ENCODE measurements at regions not wholly inside any gene's neighbourhood (a gene's known extent, or its start where the extent isn't known, plus 50 kb on each side); places are given as distances from the start of the nearest gene placed in this dataset.
"Not testable (repeated sequence)": the region's sequence is repeated elsewhere in the genome, so short reads cannot be mapped to it uniquely, and the experiment has no call there.

GRCh38 chr4:141346144-141346543 is 125.4 kb downstream of the ZNF330 start:
- DNase-seq, result peak; percentile 31

- DNase-seq, result no peak
Measured at GRCh38 chr4:141347684-141348083, 127.0 kb downstream of the ZNF330 start.

- DNase-seq, result peak; percentile 9
Measured at GRCh38 chr4:141348125-141348524, 127.4 kb downstream of the ZNF330 start.

- no peak for DNase-seq
Measured at GRCh38 chr4:141348573-141348972, 127.9 kb downstream of the ZNF330 start.

GRCh38 chr4:141349236-141349635 is 128.5 kb downstream of the ZNF330 start:
- DNase-seq, result no peak

GRCh38 chr4:141350122-141350905 is 129.6 kb downstream of the ZNF330 start:
- peak; percentile 73 for DNase-seq

GRCh38 chr4:141352331-141352730 is 131.6 kb downstream of the ZNF330 start:
- no peak for DNase-seq

GRCh38 chr4:141352909-141353525 is 132.3 kb downstream of the ZNF330 start:
- DNase-seq, result no peak

GRCh38 chr4:141356321-141356962 is 135.7 kb downstream of the ZNF330 start:
- no peak for DNase-seq

- no peak for DNase-seq
Measured at GRCh38 chr4:141356963-141357335, 136.3 kb downstream of the ZNF330 start.

GRCh38 chr4:141368241-141368640 is 147.5 kb downstream of the ZNF330 start:
- not testable (repeated sequence) for DNase-seq

- no peak for DNase-seq
Measured at GRCh38 chr4:141371206-141371605, 150.5 kb downstream of the ZNF330 start.

GRCh38 chr4:141375855-141376254 is 155.2 kb downstream of the ZNF330 start:
- peak; percentile 61 for DNase-seq

- DNase-seq, result no peak
Measured at GRCh38 chr4:141376769-141377168, 156.1 kb downstream of the ZNF330 start.

- no peak for DNase-seq
Measured at GRCh38 chr4:141387299-141387698, 166.6 kb downstream of the ZNF330 start.

- DNase-seq, result no peak
Measured at GRCh38 chr4:141388481-141388880, 167.8 kb downstream of the ZNF330 start.

GRCh38 chr4:141389649-141390048 is 169.0 kb downstream of the ZNF330 start:
- DNase-seq, result no peak

- no peak for DNase-seq
Measured at GRCh38 chr4:141390571-141390970, 169.9 kb downstream of the ZNF330 start.

- DNase-seq, result peak; percentile 46
Measured at GRCh38 chr4:141391293-141391692, 170.6 kb downstream of the ZNF330 start.

GRCh38 chr4:141391771-141392170 is 171.1 kb downstream of the ZNF330 start:
- DNase-seq, result peak; percentile 61

- DNase-seq, result no peak
Measured at GRCh38 chr4:141395246-141395830, 174.6 kb downstream of the ZNF330 start.

GRCh38 chr4:141395919-141396318 is 175.2 kb downstream of the ZNF330 start:
- no peak for DNase-seq

GRCh38 chr4:141402712-141403111 is 182.0 kb downstream of the ZNF330 start:
- no peak for DNase-seq

- no peak for DNase-seq
Measured at GRCh38 chr4:141403782-141404181, 183.1 kb downstream of the ZNF330 start.
